Prostate gland (tissue), 2 donors: ENCODE measurements at regions not wholly inside any gene's neighbourhood (a gene's known extent, or its start where the extent isn't known, plus 50 kb on each side); places are given as distances from the start of the nearest gene placed in this dataset.

Experiments used
- CTCF ChIP-seq, 4 experiments: fragments of 200-600 bp in 2 of 4; fragments of 450-650 bp in 2 of 4; sonication (generic) in 2 of 4; IDR thresholded peaks; 1 replicate in 3 of 4; 2 replicates in 1 of 4; pipeline ENCODE4 v1.5.1; 2016 to 2019; ENCODE audit warnings: antibody characterized with exemption in 4 of 4, mild to moderate bottlenecking in 2 of 4, moderate library complexity in 2 of 4
- POLR2A ChIP-seq: fragments of 450-650 bp; IDR thresholded peaks from one replicate; pipeline ENCODE4 v1.6.1; 2016; ENCODE audit warnings: antibody characterized with exemption, mild to moderate bottlenecking

- no peak for TF ChIP-seq POLR2A
- TF ChIP-seq CTCF (IDR thresholded peaks at IDR 0.05) = no peak
These were observed 104.4 kb upstream of the UBE3A start for GRCh38 chr15:25543196-25543595.
